ENCODE measurements at regions not wholly inside any gene's neighbourhood (a gene's known extent, or its start where the extent isn't known, plus 50 kb on each side); places are given as distances from the start of the nearest gene placed in this dataset.

DNA sequence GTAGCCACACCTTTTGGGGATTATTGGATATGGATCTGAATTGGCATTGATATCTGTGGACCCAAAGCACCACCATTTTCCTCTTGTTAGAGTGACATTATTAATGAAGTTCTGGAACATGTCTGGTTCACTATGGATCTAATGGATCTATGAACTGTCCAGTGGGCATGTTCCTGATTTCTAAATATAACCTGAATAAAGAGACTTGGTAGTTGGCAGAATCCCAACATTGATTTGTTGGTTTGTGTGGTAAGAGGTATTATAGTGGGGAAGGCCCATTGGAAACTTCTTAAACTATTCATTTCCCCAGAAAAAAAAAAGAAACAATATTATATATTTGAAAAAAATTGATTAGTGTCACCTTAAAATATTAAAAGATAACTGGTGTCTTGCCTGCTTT is 312.6 kb downstream of the HTR1B start:
- DNase-seq (no peak), ATAC-seq (ENCODE audit: poor library complexity) (no peak)
- Histone ChIP-seq H3K27ac (ENCODE audit: low read depth in 1 of 2, low read length in 2 of 2) (no peak overlapping the region), H3K9me3 (ENCODE audit: control insufficient read depth in 1 of 2, insufficient read depth in 1 of 2, low read length in 2 of 2) (no peaks in the 10 kb centered on the region), H3K4me3 (ENCODE audit: low read length) (no peak overlapping the region), H3K27me3 (ENCODE audit: control insufficient read depth in 1 of 2, insufficient read depth in 2 of 2, low read length in 2 of 2) (no peaks in the 10 kb centered on the region), H3K36me3 (ENCODE audit: insufficient read depth, low read length) (no peaks in the 10 kb centered on the region), H3K4me1 (ENCODE audit: insufficient read depth, low read length) (no peaks in the 10 kb centered on the region)
- no peak overlapping the region for H3K27ac Mint-ChIP-seq
- H3K4me3 Mint-ChIP-seq, result no peak overlapping the region
- ChIA-PET CTCF (no interaction called here), POLR2A (no interaction called here)
- H3K36me3 Mint-ChIP-seq (ENCODE audit: low read depth), result no peaks in the 10 kb centered on the region
- H3K4me1 Mint-ChIP-seq (ENCODE audit: low read depth), result no peaks in the 10 kb centered on the region
- no peak for TF ChIP-seq CTCF (IDR thresholded peaks at IDR 0.05)
- peaks cover 16% of the 10 kb centered on the region for H3K9me3 Mint-ChIP-seq
- intact Hi-C loops (cut with DNase I, micrococcal nuclease), result no loop called here
- no peaks in the 10 kb centered on the region for H3K27me3 Mint-ChIP-seq

DNA sequence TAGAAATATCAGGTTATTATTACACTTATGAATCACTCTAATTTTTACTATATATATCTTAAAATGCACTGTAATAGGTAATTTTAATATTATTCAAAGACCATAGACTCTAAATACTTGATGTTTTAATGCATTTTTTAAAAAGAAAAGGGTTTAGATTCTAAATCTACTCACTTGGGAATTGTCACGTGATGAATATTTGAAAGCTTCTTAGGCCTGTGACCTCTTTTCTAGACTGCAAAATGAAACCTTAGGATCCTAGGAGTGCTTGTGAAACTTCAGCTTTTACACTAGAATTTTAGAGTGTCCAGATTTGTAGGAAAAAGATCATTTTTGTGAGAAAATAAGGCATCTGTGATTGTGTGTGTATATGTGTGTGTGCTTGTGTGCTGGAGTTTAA is 318.0 kb downstream of the HTR1B start:
- Mint-ChIP-seq H3K4me1 (ENCODE audit: low read depth) (no peaks in the 10 kb centered on the region), H3K27me3 (no peaks in the 10 kb centered on the region), H3K27ac (no peak overlapping the region), H3K36me3 (ENCODE audit: low read depth) (no peaks in the 10 kb centered on the region), H3K9me3 (peaks cover 13% of the 10 kb centered on the region), H3K4me3 (no peak overlapping the region)
- DNase-seq (no peak), ATAC-seq (ENCODE audit: poor library complexity) (no peak)
- Histone ChIP-seq H3K27me3 (ENCODE audit: control insufficient read depth in 1 of 2, insufficient read depth in 2 of 2, low read length in 2 of 2) (no peaks in the 10 kb centered on the region), H3K27ac (ENCODE audit: low read depth in 1 of 2, low read length in 2 of 2) (no peak overlapping the region), H3K9me3 (ENCODE audit: control insufficient read depth in 1 of 2, insufficient read depth in 1 of 2, low read length in 2 of 2) (no peaks in the 10 kb centered on the region), H3K4me3 (ENCODE audit: low read length) (no peak overlapping the region), H3K36me3 (ENCODE audit: insufficient read depth, low read length) (no peaks in the 10 kb centered on the region), H3K4me1 (ENCODE audit: insufficient read depth, low read length) (no peaks in the 10 kb centered on the region)
- POLR2A ChIA-PET, result no interaction called here
- CTCF ChIA-PET, result no interaction called here
- TF ChIP-seq CTCF (IDR thresholded peaks at IDR 0.05), result no peak
- intact Hi-C loops (cut with DNase I, micrococcal nuclease), result no loop called here

DNA sequence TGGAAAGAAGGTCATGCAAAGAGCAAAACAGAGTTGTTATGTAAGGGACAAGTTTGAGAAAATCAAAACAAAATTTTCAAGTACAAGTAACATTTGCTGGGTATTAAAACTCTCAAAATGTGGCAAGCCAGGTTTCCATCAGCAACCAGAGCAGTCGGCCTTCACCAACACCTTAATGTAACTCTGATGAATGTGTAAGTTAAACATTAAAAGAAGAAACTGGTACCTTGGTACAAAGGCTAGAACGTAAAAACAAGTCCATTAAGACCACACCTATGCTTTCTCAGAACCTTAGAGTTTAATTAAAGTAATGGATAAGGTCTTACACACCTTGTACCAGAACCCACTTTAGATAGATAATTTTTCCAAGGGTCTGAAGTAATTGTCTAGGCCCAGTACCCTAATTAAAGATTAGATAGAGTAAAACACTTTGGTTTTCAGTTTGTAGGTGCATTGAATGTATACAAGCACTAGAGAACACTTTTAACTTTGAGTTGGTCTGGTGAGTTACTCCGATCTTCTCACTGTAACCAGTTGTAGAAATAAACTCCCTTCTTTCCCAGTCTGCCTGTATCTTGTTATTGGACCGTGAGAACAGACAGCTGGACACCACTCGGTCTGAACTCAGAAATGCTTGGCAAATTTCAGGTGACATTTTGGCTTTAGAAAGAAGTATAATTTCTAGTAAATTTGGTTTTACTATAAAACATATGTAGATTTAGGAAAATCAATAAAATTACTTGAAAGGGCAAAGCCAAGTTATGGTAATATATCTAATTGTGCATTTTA is 319.4 kb downstream of the HTR1B start:
- intact Hi-C loops (cut with DNase I, micrococcal nuclease), result no loop called here
- Histone ChIP-seq H3K27ac (ENCODE audit: low read depth in 1 of 2, low read length in 2 of 2) (no peak overlapping the region), H3K4me3 (ENCODE audit: low read length) (no peak overlapping the region), H3K9me3 (ENCODE audit: control insufficient read depth in 1 of 2, insufficient read depth in 1 of 2, low read length in 2 of 2) (no peaks in the 10 kb centered on the region), H3K4me1 (ENCODE audit: insufficient read depth, low read length) (no peaks in the 10 kb centered on the region), H3K27me3 (ENCODE audit: control insufficient read depth in 1 of 2, insufficient read depth in 2 of 2, low read length in 2 of 2) (no peaks in the 10 kb centered on the region), H3K36me3 (ENCODE audit: insufficient read depth, low read length) (no peaks in the 10 kb centered on the region)
- CTCF ChIA-PET, result no interaction called here
- DNase-seq, result no peak
- Mint-ChIP-seq H3K36me3 (ENCODE audit: low read depth) (no peaks in the 10 kb centered on the region), H3K4me1 (ENCODE audit: low read depth) (no peaks in the 10 kb centered on the region), H3K27ac (no peak overlapping the region), H3K4me3 (no peak overlapping the region), H3K27me3 (no peaks in the 10 kb centered on the region), H3K9me3 (peaks cover 9% of the 10 kb centered on the region)
- POLR2A ChIA-PET, result no interaction called here
- TF ChIP-seq CTCF (IDR thresholded peaks at IDR 0.05), result no peak
- ATAC-seq (ENCODE audit: poor library complexity), result no peak

Measured in CD4-positive, alpha-beta T cell (primary cell).